Kasumi-1 (cell line): ENCODE measurements at regions not wholly inside any gene's neighbourhood (a gene's known extent, or its start where the extent isn't known, plus 50 kb on each side); places are given as distances from the start of the nearest gene placed in this dataset.

Experiments used
- DNase-seq, 2 experiments: peaks; one replicate each; lab custom pipeline; 2025; lab: John Stamatoyannopoulos, UW

GRCh38 chr5:14986413-14986812 is 114.8 kb upstream of the ANKH start:
- no peak for DNase-seq

DNA sequence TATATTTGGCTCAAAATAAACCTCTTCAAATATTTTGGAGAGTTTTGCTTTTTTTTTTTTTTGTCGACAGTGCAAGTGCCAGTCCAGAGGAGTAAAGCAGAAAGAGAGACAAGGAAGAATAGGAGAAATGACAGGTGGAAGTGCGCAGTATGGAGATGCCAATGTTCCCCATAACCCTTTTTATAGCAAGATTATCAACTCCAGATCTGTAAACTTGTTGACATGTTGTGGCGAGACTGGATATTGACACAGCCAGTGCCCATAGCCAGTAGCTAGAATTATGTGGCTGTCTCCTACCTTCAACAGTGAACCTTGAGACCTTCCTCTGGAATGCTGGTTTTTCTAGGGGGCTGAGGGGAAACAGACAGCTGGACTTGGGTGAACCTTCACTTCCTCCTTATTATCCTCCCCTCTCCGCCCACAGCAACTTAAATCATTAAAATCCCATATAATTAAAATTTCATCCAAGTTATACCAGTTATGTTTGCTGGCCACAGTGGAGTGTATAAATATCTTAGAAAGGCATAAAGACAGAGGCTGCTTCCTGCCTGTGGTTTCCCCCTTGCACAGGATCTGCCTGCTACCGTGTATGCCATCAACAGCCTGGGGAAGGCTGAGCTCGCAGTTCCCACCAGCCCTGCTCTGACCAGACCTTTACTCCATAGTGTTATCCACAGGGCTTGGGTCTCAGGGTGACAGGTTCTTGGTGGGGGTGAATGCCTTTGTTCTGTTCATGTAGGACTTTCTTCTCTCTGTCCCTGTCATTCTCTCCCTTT is 112.3 kb upstream of the ANKH start:
- peak; percentile 91 to 93 for DNase-seq

GRCh38 chr5:14980698-14981097 is 109.1 kb upstream of the ANKH start:
- DNase-seq = no peak

DNA sequence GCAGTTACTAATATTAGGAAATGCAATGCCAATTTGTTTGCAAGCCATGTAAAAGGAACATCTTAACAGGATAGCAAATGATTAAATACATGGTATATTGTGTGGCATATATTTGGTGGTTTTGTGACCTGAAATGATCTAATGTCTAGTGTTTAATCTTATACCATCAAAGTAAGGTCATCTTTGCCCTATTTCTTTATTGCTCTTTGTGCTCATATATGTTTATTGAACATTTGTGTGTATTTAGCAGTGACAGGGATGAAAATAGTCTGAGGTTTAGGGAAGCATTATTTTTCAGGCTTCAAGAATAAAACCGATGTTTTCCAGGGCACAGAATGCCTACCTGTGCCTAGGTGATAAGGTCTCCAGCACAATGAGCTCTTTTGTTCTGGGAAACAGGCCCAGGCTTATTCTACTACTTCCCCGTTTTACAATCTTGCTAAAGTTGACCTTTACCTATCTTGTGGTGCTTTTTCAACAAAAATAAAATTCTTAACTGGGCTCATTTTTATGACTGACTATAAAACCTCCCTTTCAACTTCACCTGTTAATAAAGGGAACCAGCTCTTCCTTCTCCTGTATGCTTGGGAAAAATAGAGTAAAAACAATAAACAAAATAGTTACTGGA is 105.6 kb upstream of the ANKH start:
- DNase-seq = no peak

- no peak for DNase-seq
Measured at GRCh38 chr5:14976486-14976885, 104.9 kb upstream of the ANKH start.

DNA sequence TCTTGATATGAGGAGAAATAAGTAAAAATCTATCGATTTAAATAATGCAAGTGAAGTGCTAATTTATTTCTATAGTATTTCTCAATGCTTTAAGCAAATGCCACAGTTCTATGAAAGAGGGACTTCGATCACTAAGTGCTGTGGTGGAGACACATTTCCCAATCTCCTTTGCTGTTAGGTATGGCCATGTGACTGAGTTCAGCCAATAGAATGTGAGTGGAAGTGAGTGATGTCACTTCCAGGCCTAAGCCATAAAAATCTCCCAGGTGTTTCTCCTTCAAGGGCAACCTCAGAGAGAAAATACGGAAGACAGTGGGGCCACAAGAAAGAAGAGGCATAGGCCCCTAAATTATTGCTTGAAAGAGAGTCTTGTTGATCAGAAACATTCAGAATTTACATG is 100.3 kb upstream of the ANKH start:
- no peak for DNase-seq

DNA sequence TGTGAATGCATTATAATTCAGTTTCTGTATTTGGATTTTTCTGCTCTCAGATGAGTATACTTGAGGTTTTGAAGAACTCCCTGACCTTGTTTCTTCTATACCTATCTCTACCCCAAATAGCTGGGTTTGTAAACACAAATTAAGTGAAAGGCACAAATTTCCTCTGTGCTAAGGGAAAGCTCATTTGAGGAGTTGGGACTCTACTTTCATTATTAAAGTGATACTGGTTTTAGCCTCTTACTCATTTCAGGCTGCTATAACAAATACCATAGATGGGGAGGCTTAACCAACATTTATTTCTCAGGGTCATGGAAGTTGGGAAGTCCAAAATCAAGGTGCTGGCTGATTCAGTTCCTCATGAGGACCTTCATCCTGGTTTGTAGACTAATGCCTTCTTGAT is 97.2 kb upstream of the ANKH start:
- DNase-seq = no peak

GRCh38 chr5:14967166-14967565 is 95.6 kb upstream of the ANKH start:
- DNase-seq = no peak

DNA sequence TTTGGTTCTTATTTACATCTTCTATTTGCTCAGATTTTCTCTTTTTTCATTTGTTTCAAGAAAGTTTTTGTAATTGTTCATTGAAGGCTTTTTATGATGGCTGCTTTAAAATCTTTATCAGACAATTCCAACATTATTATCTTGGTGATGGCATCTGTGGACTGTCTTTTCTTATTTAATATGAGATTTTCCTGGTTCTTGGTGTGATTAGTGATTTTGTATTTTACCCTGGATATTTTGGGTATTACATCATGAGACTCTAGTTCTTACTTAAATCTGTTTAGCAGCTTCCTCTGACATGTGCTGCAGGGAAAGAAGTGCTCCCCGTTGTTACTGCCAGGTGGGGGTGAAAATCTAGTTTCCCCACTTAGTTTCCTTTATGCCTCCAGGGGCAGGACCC is 94.2 kb upstream of the ANKH start:
- DNase-seq = no peak

DNA sequence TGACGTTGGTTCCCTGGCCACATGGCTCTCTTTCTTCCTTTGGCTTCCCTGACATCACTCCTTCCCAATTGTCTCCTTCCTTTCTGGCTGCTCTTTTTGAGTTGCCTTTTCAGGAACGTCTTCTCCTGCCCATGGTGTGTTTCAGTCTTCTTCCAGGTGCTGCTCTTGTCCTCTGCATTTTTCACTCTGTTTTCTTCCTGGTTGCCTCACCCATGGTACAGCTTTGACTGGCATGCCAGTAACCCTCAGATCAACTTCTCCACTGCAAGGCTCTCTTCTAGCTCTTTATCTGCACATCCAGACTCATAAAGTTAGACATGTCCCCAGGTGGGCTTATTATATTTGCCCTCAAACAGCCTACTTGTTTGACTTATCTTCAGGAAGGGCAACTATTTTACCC is 91.0 kb upstream of the ANKH start:
- no peak for DNase-seq

DNA sequence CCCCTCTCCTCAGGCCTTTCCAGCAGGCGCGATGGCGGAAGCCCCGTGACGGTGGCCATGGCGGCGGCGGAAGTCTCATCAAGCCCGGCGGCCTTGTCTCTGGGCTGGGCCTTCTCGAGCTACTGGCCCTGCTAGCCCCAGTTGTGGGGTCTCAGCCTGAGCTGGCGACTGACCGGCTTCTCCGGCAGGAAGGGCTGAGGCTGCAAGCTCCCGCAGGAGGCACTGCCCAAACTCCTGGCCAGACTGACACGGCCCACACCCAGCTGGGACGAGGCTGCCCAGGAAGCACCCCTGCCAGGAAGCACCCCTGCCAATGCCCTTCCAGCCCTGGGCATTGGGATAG is 88.5 kb upstream of the ANKH start:
- no peak for DNase-seq

GRCh38 chr5:14959399-14960119 is 88.0 kb upstream of the ANKH start:
- DNase-seq = no peak

DNA sequence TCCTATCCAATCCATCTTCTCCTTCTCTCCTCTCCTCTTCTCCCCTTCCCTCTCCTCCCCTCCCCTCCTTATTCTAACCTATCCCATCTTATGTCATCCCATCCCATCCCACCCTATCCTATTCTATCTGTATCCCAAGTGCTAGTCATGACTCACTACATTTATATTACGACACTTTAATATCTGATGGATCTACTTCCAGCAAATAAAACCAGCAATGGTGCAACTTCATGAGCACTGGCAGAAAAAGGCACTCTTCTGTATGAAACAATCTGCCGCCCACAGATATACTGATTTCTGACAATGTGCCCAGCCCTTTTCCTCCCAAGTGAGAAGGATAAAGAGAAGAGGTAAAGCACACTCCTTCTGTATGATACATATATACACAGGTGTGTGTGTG is 86.6 kb upstream of the ANKH start:
- no peak for DNase-seq

DNA sequence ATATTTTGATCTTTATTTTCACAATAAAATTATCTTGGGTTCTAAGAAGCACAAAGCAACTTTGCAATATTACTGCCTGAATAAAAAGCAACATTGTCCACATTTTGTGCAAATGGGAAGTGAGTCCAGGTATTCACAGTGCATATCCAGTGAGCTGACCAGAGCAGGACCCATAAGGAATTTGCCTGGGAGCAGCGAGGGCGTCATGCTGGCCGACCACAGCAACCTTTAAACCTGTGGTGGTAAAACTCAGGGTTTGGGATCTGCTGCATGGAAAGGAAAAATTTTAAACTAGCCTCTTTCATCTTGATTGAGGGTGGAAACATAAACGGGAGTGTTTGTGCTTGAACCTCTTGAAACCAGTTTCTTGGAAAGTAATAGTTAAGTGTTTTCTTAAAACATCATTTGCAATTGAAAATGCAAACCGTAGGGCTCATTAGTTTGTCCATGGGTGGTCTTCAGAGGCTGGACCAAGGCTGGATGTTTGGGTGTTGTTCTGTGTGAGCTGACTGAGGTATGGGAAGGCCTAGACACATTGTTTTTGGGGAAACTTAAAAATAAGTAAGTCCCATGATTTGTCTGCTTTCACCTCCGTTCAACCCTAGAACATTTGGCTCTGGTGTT is 85.0 kb upstream of the ANKH start:
- DNase-seq = no peak

DNA sequence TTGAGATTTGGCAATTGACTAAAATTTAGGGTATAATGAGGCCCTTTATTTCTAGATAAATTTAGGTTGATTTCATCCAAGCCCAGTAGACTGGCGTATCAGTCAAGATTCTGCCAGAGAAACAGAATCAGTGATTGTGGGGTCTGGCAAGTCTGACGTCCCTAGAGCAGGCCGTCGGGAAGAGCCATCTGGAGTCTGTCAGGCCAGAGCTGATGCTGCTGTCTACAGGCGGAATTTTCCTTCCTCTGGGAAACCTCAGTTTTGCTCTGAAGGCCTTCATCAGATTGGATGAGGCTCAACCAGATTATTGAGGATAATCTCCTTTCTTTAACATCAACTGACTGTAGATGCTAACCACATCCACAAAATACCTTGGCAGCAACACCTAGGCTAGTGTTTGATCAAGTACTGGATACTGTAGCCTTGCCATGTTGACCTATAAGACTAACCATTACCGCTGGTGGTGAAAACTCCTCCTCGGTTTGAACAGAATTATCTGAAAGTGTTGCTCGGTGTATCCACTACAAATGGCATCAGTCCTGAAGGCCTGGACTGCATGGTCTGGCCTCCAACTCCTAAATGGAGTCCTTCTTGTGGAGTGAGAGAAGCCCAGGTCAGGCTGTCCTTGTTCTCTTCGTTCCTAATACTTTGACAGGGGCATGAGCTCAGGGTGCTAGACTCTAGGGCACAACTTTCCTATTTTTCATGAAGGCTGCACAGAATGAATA is 83.2 kb upstream of the ANKH start:
- DNase-seq = no peak

GRCh38 chr5:14954216-14954615 is 82.6 kb upstream of the ANKH start:
- no peak for DNase-seq

GRCh38 chr5:14953075-14953607 is 81.6 kb upstream of the ANKH start:
- no peak for DNase-seq

DNA sequence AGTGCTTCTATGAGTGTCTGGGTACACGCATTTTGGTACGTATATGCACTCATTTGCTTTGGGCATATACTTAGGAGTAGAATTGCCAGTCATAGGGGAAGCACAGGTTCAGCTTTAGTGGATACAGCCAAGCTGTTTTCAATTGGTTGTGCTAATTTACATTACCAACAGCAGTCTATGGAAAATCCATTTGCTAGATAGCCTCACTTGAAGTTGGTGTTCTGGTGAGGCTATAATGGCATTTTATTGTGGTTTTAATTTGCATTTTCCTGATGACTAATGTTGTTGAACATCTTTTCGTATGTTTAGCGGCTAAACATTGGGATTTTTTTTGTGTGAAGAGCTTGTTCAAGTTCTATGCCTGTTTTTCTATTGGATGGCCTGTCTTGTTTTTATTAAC is 76.8 kb upstream of the ANKH start:
- no peak for DNase-seq

DNA sequence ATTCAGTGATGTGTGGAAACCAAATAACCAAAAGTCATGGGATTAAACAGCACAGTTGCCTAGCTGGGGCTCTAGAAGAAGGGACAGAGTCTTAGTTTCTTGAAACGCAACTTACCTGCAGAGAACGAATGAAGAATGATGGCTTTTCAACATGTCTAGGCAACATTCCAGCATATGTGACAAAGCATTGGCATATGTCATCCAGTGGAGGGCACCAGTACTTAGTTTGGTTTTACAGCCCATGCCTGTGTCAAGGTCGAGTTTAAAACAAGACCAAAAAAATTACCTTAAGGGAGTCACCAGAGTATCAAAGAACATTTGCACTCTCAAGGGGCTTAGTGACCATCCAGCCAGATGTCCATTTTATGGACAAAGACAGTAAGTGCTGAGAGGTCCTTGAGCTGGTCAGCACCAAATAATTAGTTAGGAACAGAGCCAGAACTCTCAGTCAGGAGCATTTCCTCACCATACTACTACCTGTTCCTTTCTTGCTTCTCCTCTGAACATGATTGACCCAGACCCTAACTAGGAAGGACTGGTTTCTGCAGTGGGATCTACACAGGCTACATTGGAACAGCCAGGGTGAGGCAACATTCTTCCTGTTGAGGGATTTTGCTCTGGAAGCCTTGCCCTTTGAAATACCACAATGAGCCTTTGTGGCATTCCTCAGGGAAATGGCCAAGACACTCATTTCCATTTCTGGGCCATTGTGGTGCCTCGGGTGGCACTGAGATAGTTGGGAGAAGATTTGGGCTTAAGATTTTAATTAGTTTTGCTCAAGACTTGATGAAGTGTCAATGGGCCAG is 75.4 kb upstream of the ANKH start:
- peak; percentile 69 for DNase-seq

DNA sequence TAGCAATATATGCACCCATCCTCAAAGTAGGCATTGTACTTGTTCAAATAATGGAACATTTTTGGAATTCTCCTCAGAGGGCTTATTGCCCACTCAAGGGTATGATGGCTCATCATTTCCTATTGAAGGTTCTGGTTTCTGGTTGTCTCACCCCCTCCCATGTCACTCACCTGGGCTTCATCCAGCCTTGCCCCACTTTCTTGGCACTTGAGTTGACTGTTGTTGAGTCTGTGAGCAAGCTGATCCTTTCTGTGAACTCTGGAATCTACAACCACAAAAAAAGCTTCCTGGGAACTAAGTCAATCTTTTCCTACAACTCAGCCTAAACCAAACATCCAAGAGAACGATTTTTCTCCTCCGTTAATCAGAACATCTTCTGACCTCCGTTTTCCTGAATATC is 73.9 kb upstream of the ANKH start:
- no peak for DNase-seq

DNA sequence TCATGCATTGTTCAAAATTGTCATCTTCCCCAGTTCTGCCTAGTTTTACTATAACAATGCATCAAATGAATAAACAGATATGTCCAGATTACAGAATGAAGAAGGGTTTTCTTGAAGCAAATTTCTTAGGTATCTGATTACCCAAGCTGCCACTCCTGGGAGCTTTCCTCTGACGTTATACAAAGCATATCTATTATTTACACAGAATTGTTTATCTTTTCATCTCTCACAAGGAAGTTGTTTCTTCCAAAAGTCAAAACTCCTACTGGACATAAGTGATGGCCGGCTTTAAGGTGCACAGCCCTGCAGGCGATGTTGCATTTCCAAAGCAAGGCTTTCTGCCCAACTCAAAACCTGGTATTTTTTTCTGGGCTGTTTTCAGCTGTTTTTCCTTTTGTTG is 73.4 kb upstream of the ANKH start:
- DNase-seq = no peak
